Activated B cell treated with CpG ODN at 0.5 μM for 24 hours (primary cell): ENCODE measurements at regions not wholly inside any gene's neighbourhood (a gene's known extent, or its start where the extent isn't known, plus 50 kb on each side); places are given as distances from the start of the nearest gene placed in this dataset.

ENCODE experiments used
- ATAC-seq: fragments of 200-7000 bp; cut with Tn5 transposase; one replicate; pipeline ENCODE4 v1.10.0; 2021; ENCODE audit warnings: low read depth, mild to moderate bottlenecking, moderate library complexity
- CTCF ChIA-PET: fragments of 350-600 bp; sonication (Branson Sonifier 250); formaldehyde crosslinking; loops from one replicate; lab custom pipeline; 2021; ENCODE audit warnings: antibody characterized with exemption; lab: Charles Lee
- POLR2A ChIA-PET: fragments of 350-600 bp; sonication (Branson Sonifier 250); formaldehyde crosslinking; loops from one replicate; lab custom pipeline; 2021; ENCODE audit warnings: antibody characterized with exemption; lab: Charles Lee
- DNase-seq: peaks from one replicate; pipeline ENCODE4 v3.0.0; 2022
- H3K27ac Mint-ChIP-seq: one replicate; pipeline ENCODE4 v1.8.0; 2020; ENCODE audit warnings: mixed read lengths
- H3K27me3 Mint-ChIP-seq: one replicate; pipeline ENCODE4 v1.8.0; 2021; ENCODE audit warnings: mixed read lengths
- H3K36me3 Mint-ChIP-seq: one replicate; pipeline ENCODE4 v1.8.0; 2021; ENCODE audit warnings: low read depth, mixed read lengths
- H3K4me1 Mint-ChIP-seq: one replicate; pipeline ENCODE4 v1.8.0; 2021; ENCODE audit warnings: mixed read lengths
- H3K4me3 Mint-ChIP-seq: one replicate; pipeline ENCODE4 v1.8.0; 2020; ENCODE audit warnings: mild to moderate bottlenecking, mixed read lengths
- H3K9me3 Mint-ChIP-seq: one replicate; pipeline ENCODE4 v1.8.0; 2020; ENCODE audit warnings: mixed read lengths
- intact Hi-C: fragments of 100-400 bp; cut with micrococcal nuclease; formaldehyde crosslinking; loops from one replicate; pipeline ENCODE4 v1.15.1; 2024
- TF ChIP-seq, protein P1 (sequence below): fragments of 200-600 bp; IDR thresholded peaks from one replicate; pipeline ENCODE4 v1.8.0; 2022; ENCODE audit warnings: antibody characterized with exemption, mild to moderate bottlenecking

DNA sequence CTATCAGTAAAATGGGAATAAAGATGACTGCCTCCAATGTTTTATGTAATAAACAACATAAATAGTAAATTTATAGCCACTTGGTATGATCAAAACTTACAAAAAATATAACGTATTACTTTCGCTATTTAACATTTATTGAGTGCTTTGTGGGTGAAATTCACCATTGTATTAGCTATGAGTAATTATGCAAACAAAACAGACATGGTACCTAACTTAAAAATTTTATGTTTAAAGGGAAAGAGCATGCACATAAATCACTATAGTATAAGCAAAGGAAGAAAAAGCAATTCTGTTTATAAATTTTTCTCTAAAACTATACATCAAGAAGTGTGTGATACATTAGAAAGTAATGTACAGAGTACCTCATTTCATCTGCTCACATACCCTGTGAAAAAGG, 1046.2 kb downstream of the NCAM2 start:
- POLR2A ChIA-PET = no interaction called here
- H3K4me3 Mint-ChIP-seq = no peak overlapping the region
- no peaks in the 10 kb centered on the region for H3K4me1 Mint-ChIP-seq
- no peaks in the 10 kb centered on the region for H3K9me3 Mint-ChIP-seq
- CTCF ChIA-PET = no interaction called here
- TF ChIP-seq, protein P1, sequence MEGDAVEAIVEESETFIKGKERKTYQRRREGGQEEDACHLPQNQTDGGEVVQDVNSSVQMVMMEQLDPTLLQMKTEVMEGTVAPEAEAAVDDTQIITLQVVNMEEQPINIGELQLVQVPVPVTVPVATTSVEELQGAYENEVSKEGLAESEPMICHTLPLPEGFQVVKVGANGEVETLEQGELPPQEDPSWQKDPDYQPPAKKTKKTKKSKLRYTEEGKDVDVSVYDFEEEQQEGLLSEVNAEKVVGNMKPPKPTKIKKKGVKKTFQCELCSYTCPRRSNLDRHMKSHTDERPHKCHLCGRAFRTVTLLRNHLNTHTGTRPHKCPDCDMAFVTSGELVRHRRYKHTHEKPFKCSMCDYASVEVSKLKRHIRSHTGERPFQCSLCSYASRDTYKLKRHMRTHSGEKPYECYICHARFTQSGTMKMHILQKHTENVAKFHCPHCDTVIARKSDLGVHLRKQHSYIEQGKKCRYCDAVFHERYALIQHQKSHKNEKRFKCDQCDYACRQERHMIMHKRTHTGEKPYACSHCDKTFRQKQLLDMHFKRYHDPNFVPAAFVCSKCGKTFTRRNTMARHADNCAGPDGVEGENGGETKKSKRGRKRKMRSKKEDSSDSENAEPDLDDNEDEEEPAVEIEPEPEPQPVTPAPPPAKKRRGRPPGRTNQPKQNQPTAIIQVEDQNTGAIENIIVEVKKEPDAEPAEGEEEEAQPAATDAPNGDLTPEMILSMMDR = no peak
- no peak for ATAC-seq
- H3K27me3 Mint-ChIP-seq = no peaks in the 10 kb centered on the region
- no peak overlapping the region for H3K27ac Mint-ChIP-seq
- H3K36me3 Mint-ChIP-seq = no peaks in the 10 kb centered on the region
- DNase-seq = no peak
- intact Hi-C loops = no loop called here

DNA sequence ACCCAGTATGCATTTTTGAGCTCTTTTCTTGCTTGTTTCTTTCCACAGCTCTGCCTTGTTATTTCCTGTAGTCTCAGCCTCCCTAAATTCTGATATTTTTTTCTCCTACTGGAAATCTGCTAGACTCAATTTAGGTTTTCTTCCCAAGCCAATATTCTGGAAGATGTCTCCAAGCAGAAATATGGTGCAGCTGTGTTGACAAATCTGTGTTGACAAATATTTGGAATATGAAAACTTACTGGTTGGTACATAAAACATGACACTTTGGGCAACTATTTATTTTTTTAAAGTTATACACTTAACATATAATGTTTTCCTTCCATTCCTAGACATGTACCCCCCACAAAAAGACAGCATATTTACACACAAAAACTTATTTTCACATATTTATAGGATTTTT, 1048.4 kb downstream of the NCAM2 start:
- CTCF ChIA-PET = no interaction called here
- H3K4me1 Mint-ChIP-seq = no peaks in the 10 kb centered on the region
- POLR2A ChIA-PET = no interaction called here

DNA sequence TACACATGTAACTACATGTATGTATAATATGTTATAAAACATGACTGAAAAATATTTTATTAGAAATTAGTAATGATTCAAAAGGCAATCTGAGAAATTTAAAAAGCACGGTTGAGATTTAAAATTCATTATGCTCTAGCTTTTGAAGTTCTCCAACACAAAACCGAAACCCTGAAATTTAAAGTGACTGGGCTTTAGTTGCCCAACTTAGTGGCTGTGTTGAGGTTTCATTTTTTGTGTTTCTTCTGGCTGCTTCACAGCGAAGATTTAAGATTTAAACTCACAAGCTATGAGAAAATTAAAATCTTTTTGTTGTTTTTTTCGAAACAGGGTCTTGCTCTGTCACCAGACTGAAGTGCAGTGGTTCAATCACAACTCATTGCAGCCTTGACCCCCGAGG, 1058.7 kb downstream of the NCAM2 start:
- CTCF ChIA-PET = no interaction called here
- intact Hi-C loops = no loop called here
- TF ChIP-seq, protein P1 = no peak
- POLR2A ChIA-PET = no interaction called here
- Mint-ChIP-seq H3K27me3 (no peaks in the 10 kb centered on the region), H3K36me3 (no peaks in the 10 kb centered on the region), H3K4me1 (no peaks in the 10 kb centered on the region), H3K4me3 (no peak overlapping the region), H3K9me3 (peaks cover 12% of the 10 kb centered on the region), H3K27ac (no peak overlapping the region)
- ATAC-seq (no peak), DNase-seq (no peak)

More for the DNA sequence above, 1048.4 kb downstream of the NCAM2 start:
- Mint-ChIP-seq H3K27me3 (no peaks in the 10 kb centered on the region), H3K27ac (no peak overlapping the region), H3K4me3 (no peak overlapping the region), H3K9me3 (no peaks in the 10 kb centered on the region), H3K36me3 (no peaks in the 10 kb centered on the region)
- TF ChIP-seq, protein P1 = no peak
- ATAC-seq = no peak
- no peak for DNase-seq
- intact Hi-C loops = no loop called here

DNA sequence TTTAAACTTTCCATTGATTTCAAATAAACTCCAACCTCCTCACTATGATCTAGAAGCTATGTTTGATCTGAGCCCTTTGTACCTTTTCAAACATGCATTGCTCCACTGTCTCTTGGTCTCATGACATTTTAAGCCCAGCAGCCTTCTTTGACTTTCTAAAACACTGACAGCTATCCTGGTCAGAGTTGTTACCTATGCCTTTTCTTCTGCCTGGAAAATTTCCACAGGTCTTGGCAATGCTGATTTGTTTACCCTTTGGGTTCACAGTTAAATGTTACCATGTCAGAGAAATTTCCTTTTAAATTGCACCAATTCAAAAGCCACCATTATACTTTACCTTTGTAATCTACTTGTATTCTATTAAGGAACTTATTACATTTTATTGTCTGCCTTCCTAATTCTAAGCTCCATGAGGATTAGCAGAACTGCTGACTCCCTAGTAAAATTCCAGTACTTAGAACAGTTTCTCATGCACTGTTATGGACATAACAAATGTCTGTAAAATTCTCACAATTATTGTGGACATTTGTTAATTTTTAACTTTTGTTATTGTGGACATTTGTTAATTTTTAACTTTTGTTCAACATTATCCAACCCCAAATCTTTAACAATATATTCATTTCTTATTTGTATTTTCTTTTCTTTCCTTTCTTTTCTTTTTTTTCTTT, 1064.4 kb downstream of the NCAM2 start:
- H3K4me3 Mint-ChIP-seq = no peak overlapping the region
- ATAC-seq = no peak

DNA sequence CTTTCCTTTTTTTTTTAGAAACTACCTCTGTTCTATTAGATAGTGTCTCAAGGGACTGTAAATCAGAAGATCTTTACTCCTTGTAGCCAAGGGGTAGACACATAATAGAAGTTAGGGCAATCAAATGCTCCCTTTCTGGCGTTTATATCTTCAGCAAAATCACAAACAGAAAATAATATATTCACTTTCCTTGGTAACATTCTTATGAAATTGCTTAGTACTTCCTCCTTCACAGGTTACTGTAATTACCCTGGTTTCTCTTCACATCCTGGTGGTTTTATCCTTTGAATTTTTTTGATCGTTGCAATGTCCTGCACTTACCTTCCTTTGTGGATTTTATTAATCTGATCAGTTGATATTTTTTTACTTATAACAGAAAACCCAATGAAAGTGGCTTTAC, 1064.9 kb downstream of the NCAM2 start:
- H3K36me3 Mint-ChIP-seq = no peaks in the 10 kb centered on the region
- TF ChIP-seq, protein P1 = no peak
- H3K27ac Mint-ChIP-seq = no peak overlapping the region
- H3K27me3 Mint-ChIP-seq = no peaks in the 10 kb centered on the region
- no peak for ATAC-seq
- DNase-seq = no peak
- ChIA-PET CTCF (no interaction called here), POLR2A (no interaction called here)
- no peaks in the 10 kb centered on the region for H3K4me1 Mint-ChIP-seq
- intact Hi-C loops = no loop called here
- no peak overlapping the region for H3K4me3 Mint-ChIP-seq
- H3K9me3 Mint-ChIP-seq = peaks cover 6% of the 10 kb centered on the region

More for the DNA sequence above, 1064.4 kb downstream of the NCAM2 start:
- TF ChIP-seq, protein P1 = no peak
- Mint-ChIP-seq H3K27me3 (no peaks in the 10 kb centered on the region), H3K4me1 (no peaks in the 10 kb centered on the region), H3K9me3 (peaks cover 6% of the 10 kb centered on the region), H3K27ac (no peak overlapping the region), H3K36me3 (no peaks in the 10 kb centered on the region)
- ChIA-PET CTCF (no interaction called here), POLR2A (no interaction called here)
- intact Hi-C loops = no loop called here
- no peak for DNase-seq
